DMS53 treated with DMSO at 0.1 percent for 48 hours (cell line): ENCODE measurements at regions not wholly inside any gene's neighbourhood (a gene's known extent, or its start where the extent isn't known, plus 50 kb on each side); places are given as distances from the start of the nearest gene placed in this dataset.

Experiments
- DNase-seq: peaks from one replicate; lab custom pipeline; 2025; ENCODE audit not compliant: unreplicated experiment; lab: John Stamatoyannopoulos, UW

GRCh38 chr4:83664071-83664470 lies 128.2 kb downstream of the GPAT3 start:
- no peak for DNase-seq

GRCh38 chr4:83662204-83662603 lies 126.3 kb downstream of the GPAT3 start:
- no peak for DNase-seq

GRCh38 chr4:83661359-83661758 lies 125.5 kb downstream of the GPAT3 start:
- no peak for DNase-seq

GRCh38 chr4:83660578-83660977 lies 124.7 kb downstream of the GPAT3 start:
- no peak for DNase-seq

GRCh38 chr4:83658806-83659205 lies 122.9 kb downstream of the GPAT3 start:
- no peak for DNase-seq

GRCh38 chr4:83657336-83657735 lies 121.4 kb downstream of the GPAT3 start:
- DNase-seq = peak; percentile 16
